GM23338 (cell line): ENCODE measurements at regions not wholly inside any gene's neighbourhood (a gene's known extent, or its start where the extent isn't known, plus 50 kb on each side); places are given as distances from the start of the nearest gene placed in this dataset.

Source experiments
- ATAC-seq: fragments of 200-7000 bp; cut with Tn5 transposase; 3 replicates; pipeline ENCODE4 v1.9.1; 2020
- DNase-seq: peaks from one replicate; pipeline ENCODE4 v3.0.0-alpha.2; 2015; ENCODE audit warnings: low spot score
- H2AFZ ChIP-seq: fragments of 200-600 bp; sonication (generic); 2 replicates; pipeline ENCODE4 v1.8.0; 2016; ENCODE audit warnings: antibody characterized with exemption, mild to moderate bottlenecking, moderate library complexity
- H3F3A ChIP-seq: fragments of 200-600 bp; sonication (generic); replicated peaks from 2 replicates; pipeline ENCODE4 v1.8.0; 2017; ENCODE audit warnings: antibody characterized with exemption, mixed run types, low read depth
- H3K27ac ChIP-seq: fragments of 200-600 bp; sonication (generic); 2 replicates; pipeline ENCODE4 v1.6.1; 2016; ENCODE audit warnings: low read depth
- H3K27me3 ChIP-seq: fragments of 200-600 bp; sonication (generic); 2 replicates; pipeline ENCODE4 v1.8.0; 2016; ENCODE audit warnings: mild to moderate bottlenecking, mixed run types, moderate library complexity; ENCODE audit not compliant: insufficient read depth
- H3K36me3 ChIP-seq: fragments of 200-600 bp; sonication (generic); 2 replicates; pipeline ENCODE4 v1.8.0; 2016; ENCODE audit warnings: mild to moderate bottlenecking; ENCODE audit not compliant: insufficient read depth
- H3K4me1 ChIP-seq: fragments of 200-600 bp; sonication (generic); 2 replicates; pipeline ENCODE4 v1.8.0; 2016; ENCODE audit warnings: mild to moderate bottlenecking, moderate library complexity; ENCODE audit not compliant: insufficient read depth
- H3K4me2 ChIP-seq: fragments of 200-600 bp; sonication (generic); 2 replicates; pipeline ENCODE4 v1.7.1; 2017; ENCODE audit warnings: mixed run types
- H3K4me3 ChIP-seq: fragments of 200-600 bp; sonication (generic); 2 replicates; pipeline ENCODE4 v1.6.1; 2016; ENCODE audit warnings: mixed run types
- H3K79me2 ChIP-seq: fragments of 200-600 bp; sonication (generic); replicated peaks from 2 replicates; pipeline ENCODE4 v1.8.0; 2017; ENCODE audit warnings: mild to moderate bottlenecking; ENCODE audit not compliant: insufficient read depth
- H3K9me2 ChIP-seq: fragments of 200-600 bp; sonication (generic); 2 replicates; pipeline ENCODE4 v1.8.0; 2017; ENCODE audit not compliant: insufficient read depth
- H4K20me1 ChIP-seq: fragments of 200-600 bp; sonication (generic); replicated peaks from 2 replicates; pipeline ENCODE4 v1.8.0; 2017; ENCODE audit warnings: mild to moderate bottlenecking; ENCODE audit not compliant: insufficient read depth
- H3K27ac Mint-ChIP-seq: 2 replicates; pipeline ENCODE4 v1.8.0; 2020; ENCODE audit warnings: inconsistent platforms, mild to moderate bottlenecking, moderate library complexity, mixed read lengths
- H3K27me3 Mint-ChIP-seq: 3 replicates; pipeline ENCODE4 v1.8.0; 2022; ENCODE audit warnings: low read depth, mild to moderate bottlenecking, moderate library complexity, mixed read lengths, inconsistent platforms; ENCODE audit not compliant: insufficient read depth, poor library complexity
- H3K36me3 Mint-ChIP-seq: 3 replicates; pipeline ENCODE4 v1.8.0; 2021; ENCODE audit warnings: low read depth, mild to moderate bottlenecking, inconsistent platforms, moderate library complexity, mixed read lengths
- H3K4me1 Mint-ChIP-seq: 3 replicates; pipeline ENCODE4 v1.8.0; 2020; ENCODE audit warnings: mild to moderate bottlenecking, inconsistent platforms, mixed read lengths
- H3K4me3 Mint-ChIP-seq: 3 replicates; pipeline ENCODE4 v1.8.0; 2021; ENCODE audit warnings: moderate library complexity, mild to moderate bottlenecking, inconsistent platforms, mixed read lengths
- H3K9me3 Mint-ChIP-seq: 3 replicates; pipeline ENCODE4 v1.8.0; 2020; ENCODE audit warnings: moderate library complexity, mild to moderate bottlenecking, inconsistent platforms, mixed read lengths
- CREB1 ChIP-seq: fragments of 250-450 bp; sonication (Bioruptor Pico); IDR thresholded peaks from 2 replicates; pipeline ENCODE4 v1.5.0; 2020; ENCODE audit warnings: low read depth, mild to moderate bottlenecking, moderate library complexity
- CTCF ChIP-seq, 2 experiments: fragments of 200-600 bp in 1 of 2; sonication (generic) in 1 of 2; conservative IDR thresholded peaks; 2 replicates each; pipeline versions ENCODE4 v1.5.1 to v1.6.1; 2016 to 2017; ENCODE audit warnings: antibody characterized with exemption in 2 of 2, low read depth in 2 of 2, mild to moderate bottlenecking in 2 of 2, moderate library complexity in 1 of 2
- ETS1 ChIP-seq: IDR thresholded peaks from 2 replicates; pipeline ENCODE4 v1.6.1; 2016; ENCODE audit warnings: antibody characterized with exemption
- EZH2 ChIP-seq: fragments of 200-600 bp; sonication (generic); IDR thresholded peaks from one replicate; pipeline ENCODE4 v1.8.0; 2017; ENCODE audit warnings: antibody characterized with exemption, mild to moderate bottlenecking, low read depth; ENCODE audit not compliant: unreplicated experiment
- NANOG ChIP-seq: IDR thresholded peaks from 2 replicates; pipeline ENCODE4 v1.6.1; 2016; ENCODE audit warnings: antibody characterized with exemption, borderline replicate concordance
- POLR2AphosphoS5 ChIP-seq: IDR thresholded peaks from 2 replicates; pipeline ENCODE4 v1.6.1; 2016; ENCODE audit warnings: antibody characterized with exemption, low read depth
- STAT1 ChIP-seq: IDR thresholded peaks from one replicate; pipeline ENCODE4 v1.6.1; 2016; ENCODE audit warnings: antibody characterized with exemption; ENCODE audit not compliant: unreplicated experiment
- ZNF114 ChIP-seq: fragments of 250-450 bp; sonication (Bioruptor Pico); IDR thresholded peaks from 2 replicates; pipeline ENCODE4 v1.5.0; 2020; ENCODE audit warnings: mild to moderate bottlenecking, moderate library complexity
- ZNF462 ChIP-seq: fragments of 250-450 bp; sonication (Bioruptor Pico); IDR thresholded peaks from 2 replicates; pipeline ENCODE4 v1.5.0; 2020; ENCODE audit warnings: mild to moderate bottlenecking, moderate library complexity

DNA sequence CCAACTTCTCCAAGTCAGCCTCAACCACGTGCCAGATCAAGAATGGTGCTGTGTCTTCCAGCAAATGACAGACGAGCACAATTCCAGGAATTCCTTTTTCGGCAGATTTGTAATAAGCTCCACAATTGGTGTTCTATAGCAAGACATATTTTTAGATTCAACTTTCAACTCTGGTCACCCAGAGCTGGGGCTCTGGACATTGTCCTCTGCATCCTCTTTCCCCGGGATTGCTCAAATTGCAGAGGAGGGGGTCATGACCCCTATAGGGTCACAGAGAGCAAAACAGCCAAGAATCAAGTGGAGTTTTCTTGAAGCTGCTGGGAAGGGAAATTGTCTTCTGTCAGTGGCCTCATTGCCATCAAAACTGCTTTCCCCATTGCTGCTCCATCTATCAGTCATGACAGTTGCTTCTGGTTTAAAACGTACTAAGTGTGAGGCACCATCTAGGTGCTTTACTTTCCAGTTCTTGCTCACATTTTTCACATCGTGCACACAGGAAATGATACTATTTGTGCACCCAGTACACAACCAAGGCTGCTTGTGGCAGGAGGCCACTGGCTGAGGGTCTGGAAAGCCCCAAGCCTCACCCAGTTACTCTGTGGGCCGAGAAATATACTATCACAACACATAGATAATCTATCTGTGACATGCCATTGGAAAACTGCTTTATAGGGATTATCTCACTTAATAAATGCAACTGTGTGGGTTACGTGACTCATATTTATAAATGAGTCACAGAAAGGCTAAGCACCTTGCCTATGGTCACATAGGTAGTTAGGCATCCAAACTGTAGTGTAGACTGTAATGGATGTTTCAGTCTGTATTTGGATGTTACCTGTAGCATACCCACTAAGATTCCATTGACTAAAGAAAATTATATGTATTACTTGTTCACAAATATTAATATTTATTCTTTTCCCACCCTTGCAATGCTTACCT lies 91.7 kb upstream of the PHOX2B start:
- H3K9me2 ChIP-seq, result no peaks in the 10 kb centered on the region
- H3K36me3 Mint-ChIP-seq, result no peaks in the 10 kb centered on the region
- no peaks in the 10 kb centered on the region for H3K79me2 ChIP-seq
- no peak overlapping the region for H3K27ac ChIP-seq
- H2AFZ ChIP-seq, result no peak overlapping the region
- H4K20me1 ChIP-seq, result no peaks in the 10 kb centered on the region
- no peaks in the 10 kb centered on the region for H3K27me3 ChIP-seq
- H3K27ac Mint-ChIP-seq, result no peak overlapping the region
- no peak for ATAC-seq
- H3K4me1 Mint-ChIP-seq, result no peaks in the 10 kb centered on the region; the same call in 2 of the 3 replicates
- TF ChIP-seq EZH2 (no peak), STAT1 (no peak), POLR2AphosphoS5 (no peak), NANOG (no peak), CTCF (conservative IDR thresholded peaks at IDR 0.05; ENCODE audit: low read depth in 2 of 2) (no peak), ZNF462 (CRISPR knock-in tag) (no peak), ZNF114 (no peak), CREB1 (CRISPR knock-in tag) (no peak), ETS1 (no peak)
- no peak for DNase-seq
- H3K4me2 ChIP-seq, result no peak overlapping the region
- H3K4me3 Mint-ChIP-seq, result no peak overlapping the region
- no peaks in the 10 kb centered on the region for H3F3A ChIP-seq
- H3K4me3 ChIP-seq, result no peak overlapping the region
- no peaks in the 10 kb centered on the region for H3K36me3 ChIP-seq
- H3K4me1 ChIP-seq, result no peaks in the 10 kb centered on the region
- H3K9me3 Mint-ChIP-seq, result no peaks in the 10 kb centered on the region
- H3K27me3 Mint-ChIP-seq, result no peaks in the 10 kb centered on the region
